ENCODE measurements at regions not wholly inside any gene's neighbourhood (a gene's known extent, or its start where the extent isn't known, plus 50 kb on each side); places are given as distances from the start of the nearest gene placed in this dataset.
"Not testable (repeated sequence)": the region's sequence is repeated elsewhere in the genome, so short reads cannot be mapped to it uniquely, and the experiment has no call there.

- intact Hi-C loops (cut with DNase I, micrococcal nuclease): no loop called here
- ATAC-seq (no peak), DNase-seq (no peak)
These were observed 186.1 kb upstream of the SLC38A2 start for GRCh38 chr12:46558677-46559076.

- intact Hi-C loops (cut with DNase I, micrococcal nuclease): no loop called here
- ATAC-seq (no peak), DNase-seq (no peak)
These were observed 185.2 kb upstream of the SLC38A2 start for GRCh38 chr12:46557539-46558373.

GRCh38 chr12:46556819-46557524 lies 184.4 kb upstream of the SLC38A2 start:
- intact Hi-C loops (cut with DNase I, micrococcal nuclease): no loop called here
- ATAC-seq: no peak
- DNase-seq: no peak

DNA sequence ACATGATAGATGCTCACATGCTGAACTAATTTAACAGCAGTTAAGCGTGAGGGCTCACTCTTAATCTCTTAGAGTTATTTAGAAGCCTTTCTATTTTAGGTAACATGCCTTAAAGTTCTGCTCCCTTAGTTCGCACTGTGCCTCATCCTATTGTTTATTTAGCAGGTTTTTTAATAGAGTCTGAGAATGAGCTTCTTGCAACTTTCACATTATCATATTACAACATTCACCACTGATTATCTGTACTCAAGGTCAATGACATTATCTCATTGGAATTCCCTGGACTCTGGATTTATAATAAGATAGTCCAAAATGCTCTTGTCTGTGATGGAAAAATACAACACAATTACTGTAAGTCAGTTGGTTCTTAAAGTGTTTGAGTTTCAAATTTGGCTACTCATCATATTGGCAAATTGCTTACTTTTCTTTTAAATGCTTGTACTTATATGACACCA lies 183.6 kb upstream of the SLC38A2 start:
- ATAC-seq (no peak), DNase-seq (no peak)
- intact Hi-C loops (cut with DNase I, micrococcal nuclease): no loop called here

DNA sequence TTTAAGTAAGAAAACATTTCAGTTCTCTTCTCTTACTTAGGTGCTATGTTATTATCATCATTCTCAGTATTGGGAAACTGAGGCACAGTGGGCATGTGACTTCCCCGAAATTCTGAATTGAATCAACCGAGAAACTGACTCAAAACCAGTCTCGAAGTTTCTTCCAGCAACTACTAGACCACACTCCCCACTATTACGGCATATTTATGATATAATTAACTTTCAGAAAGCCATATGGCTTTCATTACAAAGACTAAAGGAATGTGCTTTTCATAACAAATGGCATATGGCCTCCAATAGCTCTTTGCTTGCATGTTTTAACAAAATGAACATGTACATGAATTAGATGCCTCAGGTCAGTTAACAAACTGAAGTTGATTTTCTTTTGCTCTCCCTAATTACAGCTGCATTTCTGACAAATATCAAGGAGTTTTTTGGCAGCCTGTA lies 182.9 kb upstream of the SLC38A2 start:
- DNase-seq (no peak), ATAC-seq (no peak)
- intact Hi-C loops (cut with DNase I, micrococcal nuclease): no loop called here

GRCh38 chr12:46554460-46554859 lies 181.9 kb upstream of the SLC38A2 start:
- intact Hi-C loops (cut with DNase I, micrococcal nuclease): no loop called here
- DNase-seq (no peak), ATAC-seq (no peak)

DNA sequence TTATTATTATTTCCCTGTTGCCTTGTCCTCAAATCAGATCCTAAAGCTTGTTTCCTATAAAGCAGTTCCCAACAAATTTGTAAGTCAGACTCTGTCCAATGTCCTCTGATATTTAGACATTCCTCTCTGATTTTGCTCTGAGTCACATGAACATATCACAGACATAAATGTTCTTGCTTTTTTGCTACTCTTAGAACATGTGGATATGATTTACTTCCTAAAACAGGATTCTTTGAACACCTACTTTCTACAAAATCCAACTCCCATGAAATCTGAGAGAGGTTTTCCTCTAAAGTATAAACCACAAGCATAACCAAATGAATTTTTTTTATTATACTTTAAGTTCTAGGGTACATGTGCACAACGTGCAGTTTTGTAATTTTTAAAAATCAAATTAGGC lies 181.3 kb upstream of the SLC38A2 start:
- DNase-seq: no peak
- intact Hi-C loops (cut with DNase I, micrococcal nuclease): no loop called here
- no peak for ATAC-seq

DNA sequence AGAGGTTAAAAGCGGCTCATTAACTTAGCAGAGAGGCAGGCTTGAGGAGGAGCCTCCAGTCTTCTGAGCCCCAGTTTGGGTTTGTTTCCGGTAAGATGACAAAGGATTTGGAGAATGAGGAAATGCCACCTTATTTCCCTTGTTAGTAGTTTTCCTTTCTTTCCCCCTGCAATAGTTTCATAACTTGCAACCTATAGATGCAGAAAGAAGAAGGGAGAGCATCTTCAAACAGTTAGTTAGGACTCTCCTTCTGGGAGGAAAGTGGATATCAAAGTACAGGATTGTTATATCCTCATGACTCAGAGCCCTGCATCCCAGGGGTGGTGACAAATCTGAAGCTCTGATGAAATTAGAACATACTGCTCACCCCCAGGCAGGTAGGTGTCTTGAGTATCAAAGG lies 180.7 kb upstream of the SLC38A2 start:
- ATAC-seq: no peak
- no peak for DNase-seq
- intact Hi-C loops (cut with DNase I, micrococcal nuclease): no loop called here

DNA sequence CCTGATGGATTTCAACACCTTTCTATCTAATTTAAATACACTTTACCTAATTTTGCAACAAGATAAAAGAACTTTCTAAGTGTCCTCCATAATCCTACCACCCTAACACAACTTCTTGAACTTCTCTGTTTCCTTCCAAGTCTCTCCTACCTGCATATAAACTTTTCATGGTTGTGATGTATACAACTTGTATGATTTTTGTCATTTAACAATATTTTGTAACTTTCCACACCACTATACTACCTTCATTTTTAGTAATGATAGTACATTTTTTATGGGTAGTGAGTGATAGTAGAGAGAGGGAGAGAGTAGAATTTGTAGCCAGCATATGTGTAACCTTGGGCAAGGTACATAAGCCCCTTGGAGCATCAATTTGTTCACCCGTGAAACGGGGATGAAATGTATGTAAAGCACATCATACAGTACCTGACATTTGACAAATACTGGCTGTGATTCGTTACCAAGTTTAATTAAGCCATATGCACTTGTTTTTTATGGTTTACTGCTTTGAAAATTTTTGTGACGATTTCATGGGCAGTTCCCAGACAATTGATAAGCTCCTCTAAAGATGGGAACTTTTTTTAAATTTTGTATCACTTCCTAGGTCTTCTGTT lies 177.8 kb upstream of the SLC38A2 start:
- no peak for ATAC-seq
- no peak for DNase-seq
- intact Hi-C loops (cut with DNase I, micrococcal nuclease): no loop called here

DNA sequence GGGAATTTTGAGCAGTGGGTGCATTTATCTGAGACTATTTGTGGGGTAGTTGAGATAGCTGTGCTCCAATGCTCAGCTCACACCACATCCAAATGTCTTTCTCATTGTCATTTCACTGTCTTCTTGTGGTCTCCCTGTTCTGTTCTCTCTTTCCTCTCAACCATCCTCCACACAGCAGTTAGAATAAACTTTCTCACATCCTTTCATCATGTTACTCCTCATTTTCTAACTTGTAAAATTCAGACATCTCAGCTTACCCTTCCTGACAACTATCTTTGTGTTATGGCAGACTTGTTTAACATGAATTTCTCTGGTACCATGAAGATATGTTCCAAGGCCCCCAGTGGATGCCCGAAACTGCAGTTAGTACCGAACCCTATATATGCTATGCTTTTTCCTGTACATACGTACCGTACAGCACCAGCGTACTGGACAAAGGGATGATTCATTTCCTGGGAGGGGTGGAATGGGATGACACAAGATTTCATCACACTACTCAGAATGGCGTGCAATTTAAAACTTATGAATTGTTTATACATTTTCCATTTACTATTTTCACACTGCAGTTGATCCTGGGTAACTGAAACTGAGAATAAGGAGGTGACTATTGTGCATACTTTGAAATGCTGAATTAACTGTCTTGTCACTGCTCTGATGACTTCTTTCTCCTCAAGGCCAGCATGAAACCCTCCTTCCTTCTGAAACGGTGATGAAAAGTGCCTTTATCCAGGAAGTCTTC lies 177.1 kb upstream of the SLC38A2 start:
- intact Hi-C loops (cut with DNase I, micrococcal nuclease): no loop called here
- ATAC-seq (no peak), DNase-seq (no peak)

- ATAC-seq: no peak
- intact Hi-C loops (cut with DNase I, micrococcal nuclease): no loop called here
- DNase-seq: no peak
These were observed 176.1 kb upstream of the SLC38A2 start for GRCh38 chr12:46548605-46549071.

- ATAC-seq: no peak
- intact Hi-C loops (cut with DNase I, micrococcal nuclease): no loop called here
- no peak for DNase-seq
These were observed 175.1 kb upstream of the SLC38A2 start for GRCh38 chr12:46547421-46548354.

DNA sequence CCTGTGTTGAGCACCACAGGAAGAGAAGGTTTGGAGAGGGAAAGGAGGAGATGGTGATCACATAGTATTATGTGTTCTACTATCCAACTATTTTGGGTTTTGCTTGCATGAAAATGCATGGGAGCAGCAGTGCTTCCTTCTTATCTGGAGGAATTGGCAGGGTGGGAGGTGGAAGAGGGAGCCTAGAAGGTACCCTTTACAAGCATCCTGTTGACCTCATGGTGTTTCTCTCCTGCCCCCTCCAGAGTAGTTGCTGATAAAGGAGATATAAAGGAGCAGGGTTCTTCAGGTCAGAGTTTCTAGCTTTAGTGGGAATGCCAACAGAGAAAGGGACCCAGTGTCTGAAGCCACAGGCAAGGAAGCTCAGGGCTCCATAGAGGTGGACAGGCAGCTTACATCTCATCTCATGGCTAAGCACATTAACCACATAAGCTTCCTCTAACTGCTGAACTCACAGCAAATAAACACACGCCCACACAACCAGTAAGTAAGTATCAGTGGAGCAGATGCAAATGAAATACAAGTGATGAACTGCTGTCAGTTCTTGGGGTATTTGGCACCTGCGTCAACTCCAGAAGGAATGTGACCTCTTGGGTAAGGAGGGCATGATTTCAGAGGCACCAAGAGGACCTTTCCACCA lies 174.2 kb upstream of the SLC38A2 start:
- ATAC-seq: no peak
- intact Hi-C loops (cut with DNase I, micrococcal nuclease): no loop called here
- no peak for DNase-seq

GRCh38 chr12:46543378-46543795 lies 170.8 kb upstream of the SLC38A2 start:
- ATAC-seq; DNase-seq; intact Hi-C loops (cut with DNase I, micrococcal nuclease): not testable (repeated sequence)

GRCh38 chr12:46538976-46539375 lies 166.4 kb upstream of the SLC38A2 start:
- ATAC-seq (no peak), DNase-seq (no peak)
- intact Hi-C loops (cut with DNase I, micrococcal nuclease): no loop called here

GRCh38 chr12:46537387-46537955 lies 164.9 kb upstream of the SLC38A2 start:
- ATAC-seq: no peak
- intact Hi-C loops (cut with DNase I, micrococcal nuclease): no loop called here
- DNase-seq: no peak

DNA sequence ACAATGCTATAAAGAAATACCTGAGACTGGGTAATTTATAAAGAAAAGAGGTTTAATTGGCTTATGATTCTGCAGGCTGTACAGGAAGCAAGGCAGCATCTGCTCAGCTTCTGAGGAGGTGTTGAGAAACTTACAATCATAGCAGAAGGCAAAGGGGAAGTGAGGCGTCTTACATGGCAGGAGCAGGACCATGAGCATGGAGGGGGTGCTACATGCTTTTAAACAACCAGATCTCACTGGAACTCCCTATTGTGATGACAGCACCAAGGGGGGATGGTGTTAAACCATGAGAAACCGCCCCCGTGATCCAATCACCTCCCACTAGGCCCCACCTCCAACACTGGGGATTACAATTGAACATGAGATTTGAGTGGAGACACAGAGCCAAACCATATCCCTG lies 163.7 kb upstream of the SLC38A2 start:
- DNase-seq; ATAC-seq; intact Hi-C loops (cut with DNase I, micrococcal nuclease): not testable (repeated sequence)

All from left colon (tissue), 2 donors.